H1 (cell line): ENCODE measurements at regions not wholly inside any gene's neighbourhood (a gene's known extent, or its start where the extent isn't known, plus 50 kb on each side); places are given as distances from the start of the nearest gene placed in this dataset.

Experiments used
- CTCF ChIP-seq, 3 experiments: IDR thresholded peaks; 1 replicate in 2 of 3; 2 replicates in 1 of 3; pipeline versions ENCODE4 v1.5.1 to v1.6.1; 2011; ENCODE audit warnings: low read length in 3 of 3, mild to moderate bottlenecking in 3 of 3, inconsistent platforms in 2 of 3, low read depth in 1 of 3, moderate library complexity in 1 of 3; ENCODE audit not compliant: insufficient read depth in 1 of 3; ENCODE audit errors: control extremely low read depth in 1 of 3
- EP300 ChIP-seq, 2 experiments: IDR thresholded peaks; 1 replicate in 1 of 2; 2 replicates in 1 of 2; pipeline ENCODE4 v1.6.1; 2011 to 2012; ENCODE audit warnings: low read depth in 2 of 2, low read length in 2 of 2, mild to moderate bottlenecking in 2 of 2, borderline replicate concordance in 1 of 2, inconsistent platforms in 1 of 2, moderate library complexity in 1 of 2
- POLR2A ChIP-seq, 2 experiments: IDR thresholded peaks; 1 replicate in 1 of 2; 2 replicates in 1 of 2; pipeline ENCODE4 v1.6.1; 2011; ENCODE audit warnings: low read depth in 2 of 2, low read length in 2 of 2, mild to moderate bottlenecking in 2 of 2; ENCODE audit errors: control extremely low read depth in 1 of 2
- RFX5 ChIP-seq: IDR thresholded peaks from 2 replicates; pipeline ENCODE4 v1.6.1; 2011; ENCODE audit warnings: low read depth, low read length, improper control_type of control experiment, borderline replicate concordance
- RXRA ChIP-seq: IDR thresholded peaks from 2 replicates; pipeline ENCODE4 v1.6.1; 2011; ENCODE audit warnings: low read depth, mild to moderate bottlenecking, low read length, moderate library complexity; ENCODE audit not compliant: insufficient read depth

GRCh38 chr5:138686668-138687067 is 66.6 kb upstream of the CTNNA1 start:
- TF ChIP-seq CTCF (IDR thresholded peaks at IDR 0.05; ENCODE audit: control extremely low read depth in 1 of 3, insufficient read depth in 1 of 3, low read depth in 1 of 3, low read length in 3 of 3) (no peak), EP300 (IDR thresholded peaks at IDR 0.05; ENCODE audit: borderline replicate concordance in 1 of 2, low read depth in 2 of 2, low read length in 2 of 2) (no peak), POLR2A (IDR thresholded peaks at IDR 0.05; ENCODE audit: control extremely low read depth in 1 of 2, low read depth in 2 of 2, low read length in 2 of 2) (no peak), RFX5 (no peak), RXRA (no peak)
